ENCODE measurements at regions not wholly inside any gene's neighbourhood (a gene's known extent, or its start where the extent isn't known, plus 50 kb on each side); places are given as distances from the start of the nearest gene placed in this dataset.
"Not testable (repeated sequence)": the region's sequence is repeated elsewhere in the genome, so short reads cannot be mapped to it uniquely, and the experiment has no call there.

DNA sequence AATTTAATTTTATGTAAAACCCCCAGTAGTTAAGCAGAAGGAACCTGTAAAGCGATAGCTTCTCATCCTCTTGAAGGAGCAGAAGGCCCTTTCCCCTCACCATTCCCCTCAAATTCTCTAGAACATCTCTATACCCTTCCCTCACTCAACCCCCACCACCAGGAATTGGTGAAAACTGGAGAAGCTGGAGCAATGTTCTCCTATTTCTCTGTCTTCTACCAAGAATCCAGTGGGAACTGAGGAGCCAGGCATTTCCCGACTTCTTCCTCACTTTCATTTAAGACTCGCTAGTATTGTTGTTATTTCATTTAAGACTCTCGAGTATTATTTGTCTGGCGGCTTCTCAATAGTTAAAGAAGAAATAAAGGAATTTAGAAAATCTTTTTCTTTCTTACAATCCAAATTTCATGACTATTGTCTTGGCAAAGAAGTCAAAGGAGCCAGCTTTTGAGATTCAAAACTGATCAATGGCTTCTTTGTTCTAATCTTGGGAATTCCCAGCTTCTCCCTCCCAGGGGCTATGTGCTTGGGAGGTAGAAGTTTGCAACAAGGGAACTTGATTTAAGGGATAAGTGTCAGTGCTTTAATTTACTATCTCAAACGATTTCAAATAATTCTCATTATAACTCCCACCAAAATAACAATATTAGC lies 253.3 kb upstream of the ADGRL2 start:
- no peak for DNase-seq (ENCODE audit: low read depth, low spot score)

DNA sequence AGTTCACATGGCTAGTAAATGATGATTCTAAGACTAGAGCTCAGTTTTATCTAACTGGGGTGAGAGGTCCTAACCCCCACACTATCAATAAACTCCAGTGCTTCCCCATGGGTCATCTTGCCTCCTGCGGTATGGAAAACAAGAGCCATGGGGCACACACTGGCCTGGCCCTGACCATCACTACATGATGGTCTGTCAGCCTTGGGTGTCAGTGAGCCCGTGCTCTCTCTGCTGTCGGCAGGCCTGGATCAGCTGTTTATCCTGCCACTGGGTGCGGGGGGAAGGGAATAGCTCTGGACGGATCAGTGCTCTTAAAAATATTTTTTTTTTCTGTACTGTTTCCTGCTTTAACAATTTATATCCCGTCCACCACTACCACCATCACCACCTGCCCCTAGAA lies 255.0 kb upstream of the ADGRL2 start:
- no peak for DNase-seq (ENCODE audit: low read depth, low spot score)

DNA sequence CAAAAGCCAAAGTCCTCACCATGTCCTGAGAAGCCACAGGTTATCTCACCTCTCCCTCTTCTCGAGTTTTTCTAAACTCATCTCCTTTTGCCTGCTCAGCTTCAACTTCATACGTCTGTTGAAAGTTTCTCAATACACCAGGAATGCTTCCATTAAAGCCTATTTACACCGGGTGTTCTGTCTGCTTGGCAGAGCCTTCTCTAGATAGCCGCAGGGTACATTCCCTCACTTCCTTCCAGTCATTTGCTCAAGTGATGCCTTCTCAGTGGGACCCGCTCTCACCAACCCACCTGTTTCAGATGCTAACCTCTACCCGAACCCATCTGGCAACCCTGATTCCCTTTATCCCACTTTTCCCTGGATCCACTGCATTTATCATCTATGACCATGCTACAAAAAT lies 257.0 kb upstream of the ADGRL2 start:
- DNase-seq (ENCODE audit: low read depth, low spot score): no peak

DNA sequence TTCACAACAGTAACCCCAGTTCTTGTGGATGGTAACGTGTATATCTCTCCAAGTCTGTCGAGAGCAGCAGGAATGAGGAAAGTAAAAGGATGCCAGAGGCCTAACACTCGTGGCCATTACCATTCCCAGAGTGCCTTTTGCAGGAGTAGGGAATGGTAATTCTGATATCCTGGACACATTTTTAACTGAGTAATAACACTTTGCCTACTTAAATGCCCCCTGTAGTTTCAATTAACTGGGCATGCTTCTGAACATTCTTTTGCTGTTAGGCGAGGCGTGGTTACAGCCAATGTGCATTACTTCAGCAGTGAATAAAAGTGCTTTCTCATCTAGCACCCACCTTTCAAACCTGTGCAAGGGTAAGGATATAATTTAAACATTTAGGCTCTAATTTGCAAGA lies 258.5 kb upstream of the ADGRL2 start:
- no peak for DNase-seq (ENCODE audit: low read depth, low spot score)

DNA sequence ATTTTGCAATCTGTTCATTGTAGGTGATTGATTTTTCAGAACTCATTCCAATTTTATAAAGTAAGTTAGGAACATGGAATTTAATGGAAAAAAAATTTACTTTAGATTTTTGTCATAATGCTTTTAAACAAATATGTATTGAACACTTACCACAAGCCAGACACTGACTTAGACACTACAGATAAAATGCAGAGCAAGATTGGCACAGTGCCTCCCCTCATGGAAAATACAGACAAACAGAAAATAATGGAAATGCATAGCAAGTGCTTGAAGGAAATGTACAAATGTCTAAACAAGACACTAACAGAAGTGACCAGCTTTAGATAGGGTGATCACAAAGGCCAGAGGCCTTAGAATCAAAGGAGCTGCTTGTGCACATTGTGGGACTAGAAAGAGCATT lies 260.5 kb upstream of the ADGRL2 start:
- no peak for DNase-seq (ENCODE audit: low read depth, low spot score)

DNA sequence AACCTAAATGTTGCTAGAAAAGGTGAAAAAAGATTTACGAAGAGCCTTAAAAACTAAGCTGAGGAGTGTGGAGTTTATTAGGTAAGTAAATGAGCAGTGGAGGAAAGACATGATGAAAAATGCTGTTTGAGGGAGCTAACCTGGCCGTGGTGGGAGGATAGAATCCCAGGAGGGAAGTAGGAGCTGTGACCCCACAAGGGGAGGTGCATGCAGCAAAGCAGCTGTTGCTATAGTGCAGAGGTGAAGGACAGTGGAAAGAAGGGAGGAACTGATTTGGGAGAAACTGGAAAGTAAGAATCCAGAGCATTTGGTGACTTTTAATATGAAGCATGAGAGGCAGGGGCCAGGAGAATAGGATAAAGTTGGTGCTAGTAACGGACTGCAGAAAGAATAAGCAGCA lies 271.7 kb upstream of the ADGRL2 start:
- no peak for DNase-seq (ENCODE audit: low read depth, low spot score)

DNA sequence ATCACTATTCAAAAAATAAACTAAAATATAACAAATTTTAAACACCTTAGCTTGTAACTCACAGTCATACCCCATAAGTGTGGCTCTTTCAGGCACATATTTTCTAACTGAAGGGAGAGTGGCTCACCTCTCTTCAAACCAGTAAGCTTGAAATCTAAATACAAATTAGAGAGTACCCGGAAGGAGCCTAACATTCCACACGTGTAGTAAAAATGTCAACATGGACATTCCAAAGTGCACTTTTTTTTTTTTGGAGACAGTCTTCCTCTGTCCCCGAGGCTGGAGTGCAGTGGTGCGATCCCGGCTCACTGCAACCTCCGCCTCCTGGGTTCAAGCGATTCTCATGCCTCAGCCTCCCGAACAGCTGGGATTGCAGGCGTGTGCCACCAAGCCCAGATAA lies 275.6 kb upstream of the ADGRL2 start:
- DNase-seq (ENCODE audit: low read depth, low spot score): no peak

DNA sequence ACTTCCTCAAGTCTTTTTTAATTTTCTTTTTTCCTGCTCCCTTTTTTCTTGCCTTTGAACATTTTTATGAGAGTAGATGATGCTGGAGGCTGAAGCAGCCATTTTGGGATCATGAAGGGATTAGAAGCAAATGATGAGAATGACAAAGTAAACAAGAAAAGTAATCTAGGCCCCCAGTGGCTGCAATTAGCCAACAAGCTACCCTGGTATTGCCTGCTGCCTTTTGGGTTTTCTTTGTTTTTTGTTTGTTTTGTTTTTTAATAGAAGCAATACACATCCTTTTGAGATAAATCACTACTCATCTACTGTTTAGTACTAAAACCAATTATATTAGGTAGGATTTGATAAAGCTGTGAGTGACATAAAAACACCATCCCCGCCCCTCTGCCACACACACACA lies 280.7 kb upstream of the ADGRL2 start:
- DNase-seq (ENCODE audit: low read depth, low spot score): no peak

DNA sequence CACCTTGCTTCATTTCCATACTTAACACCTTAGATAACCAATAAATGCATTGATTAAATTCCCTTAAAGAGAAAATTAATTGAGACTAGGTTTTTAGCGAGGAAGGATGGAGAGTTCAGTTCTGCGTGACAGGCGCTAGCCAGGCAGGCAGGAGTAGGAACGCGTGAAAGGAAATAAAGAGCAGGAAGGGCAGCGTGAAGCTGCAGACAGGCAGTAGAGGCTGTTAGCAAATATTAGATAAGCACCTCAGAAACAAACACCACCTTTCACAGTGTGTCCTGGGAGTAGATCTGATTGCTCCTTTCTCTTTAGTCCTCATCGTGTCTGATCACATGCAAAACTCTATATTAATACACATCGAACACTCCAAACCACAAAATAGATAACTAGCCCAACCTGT lies 282.7 kb upstream of the ADGRL2 start:
- no peak for DNase-seq (ENCODE audit: low read depth, low spot score)

DNA sequence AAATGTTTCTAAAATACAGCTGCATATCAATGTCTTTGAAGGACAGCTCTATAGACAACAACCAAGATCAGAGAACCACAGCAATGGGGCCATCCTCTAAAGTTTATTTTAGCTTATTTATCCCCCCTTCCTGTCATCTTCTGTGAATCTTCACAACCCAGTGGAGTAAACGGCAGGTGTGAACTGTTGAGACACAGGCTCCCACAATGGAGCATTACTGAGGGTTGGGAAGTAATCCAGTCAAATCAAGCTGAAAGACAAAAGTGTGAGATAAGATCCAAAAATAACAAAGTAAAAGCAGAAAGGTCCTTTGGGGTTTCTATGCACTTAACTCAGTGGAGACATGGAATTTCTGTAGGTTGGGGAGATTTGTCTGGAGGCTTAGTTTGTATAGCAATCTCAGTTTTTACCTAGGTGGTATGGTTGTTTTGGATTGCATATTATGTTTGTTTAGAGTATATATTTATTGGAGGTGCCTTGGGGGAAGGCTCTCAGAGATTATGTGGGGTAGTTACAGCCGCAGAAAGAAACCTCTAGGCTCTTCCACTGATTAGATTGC lies 286.9 kb upstream of the ADGRL2 start:
- DNase-seq (ENCODE audit: low read depth, low spot score): no peak

DNA sequence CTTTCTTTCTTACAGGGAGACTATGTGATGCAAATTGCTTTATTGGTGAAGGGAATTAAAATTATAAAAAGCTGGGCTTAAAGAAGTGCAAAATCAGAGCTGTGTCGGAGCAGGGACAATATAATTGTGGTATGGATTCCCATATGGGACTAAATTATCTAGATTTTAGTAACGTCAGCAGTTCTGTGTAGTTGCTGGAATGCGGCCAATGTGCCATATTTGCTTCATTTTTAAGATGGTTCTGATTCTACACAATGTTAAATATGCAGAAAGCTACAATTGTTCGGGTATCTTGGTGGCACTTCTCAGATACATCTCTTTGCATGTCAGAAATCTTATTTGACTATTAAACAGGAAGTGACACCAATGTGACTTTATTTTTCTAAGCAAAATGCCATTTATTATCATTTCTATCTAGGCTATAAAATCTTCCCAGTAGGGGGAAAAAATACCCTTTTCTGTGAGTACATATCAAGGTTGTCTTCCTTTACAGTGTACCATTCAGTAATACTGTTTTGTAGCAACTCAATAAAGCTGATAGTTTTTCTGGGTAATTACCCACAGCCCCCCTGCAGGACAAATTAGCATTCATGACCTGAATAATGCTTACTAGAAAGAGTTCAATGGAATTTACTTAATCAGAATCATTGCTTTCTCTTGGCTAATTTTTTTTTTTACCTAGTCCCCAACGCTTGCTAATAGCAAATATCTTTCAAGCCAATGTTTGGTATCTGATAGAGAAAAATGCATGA lies 288.3 kb upstream of the ADGRL2 start:
- DNase-seq (ENCODE audit: low read depth, low spot score): no peak

DNA sequence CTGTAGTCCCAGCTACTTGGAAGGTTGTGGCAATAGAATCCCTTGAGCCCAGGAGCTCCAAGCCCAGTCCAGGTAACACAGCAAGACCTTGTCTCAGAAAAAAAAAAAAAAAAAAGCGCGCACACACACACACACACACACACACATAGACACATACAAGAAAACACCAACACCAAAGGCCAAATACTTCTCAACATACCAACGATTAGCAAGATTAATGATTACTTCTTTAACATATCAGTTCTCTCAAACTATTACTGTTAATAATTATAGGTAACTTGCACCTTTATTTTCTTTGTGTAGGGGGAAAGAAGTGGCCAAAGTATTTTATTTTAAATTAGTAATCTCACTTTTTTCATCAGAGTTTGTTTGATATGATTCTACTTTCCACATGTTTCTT lies 289.5 kb upstream of the ADGRL2 start:
- no peak for DNase-seq (ENCODE audit: low read depth, low spot score)

DNA sequence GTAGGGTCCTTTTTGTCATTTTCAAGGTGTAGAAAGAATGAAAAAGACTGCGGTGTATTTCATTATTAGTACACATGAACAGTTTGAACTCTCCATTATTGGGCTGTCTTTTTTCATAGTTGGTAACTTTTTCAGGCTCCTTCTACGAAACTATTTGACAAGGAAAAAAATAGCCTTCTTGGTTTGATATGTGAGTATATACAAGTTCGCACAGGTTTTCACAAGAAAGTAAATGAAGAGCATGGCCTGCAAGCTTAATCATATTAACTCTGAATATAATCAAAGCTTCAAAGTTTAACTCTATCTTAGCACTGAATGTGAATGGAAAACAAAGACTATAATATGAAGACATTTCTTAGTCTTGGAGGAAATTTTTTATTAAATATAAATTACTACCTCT lies 290.0 kb upstream of the ADGRL2 start:
- DNase-seq (ENCODE audit: low read depth, low spot score): no peak

DNA sequence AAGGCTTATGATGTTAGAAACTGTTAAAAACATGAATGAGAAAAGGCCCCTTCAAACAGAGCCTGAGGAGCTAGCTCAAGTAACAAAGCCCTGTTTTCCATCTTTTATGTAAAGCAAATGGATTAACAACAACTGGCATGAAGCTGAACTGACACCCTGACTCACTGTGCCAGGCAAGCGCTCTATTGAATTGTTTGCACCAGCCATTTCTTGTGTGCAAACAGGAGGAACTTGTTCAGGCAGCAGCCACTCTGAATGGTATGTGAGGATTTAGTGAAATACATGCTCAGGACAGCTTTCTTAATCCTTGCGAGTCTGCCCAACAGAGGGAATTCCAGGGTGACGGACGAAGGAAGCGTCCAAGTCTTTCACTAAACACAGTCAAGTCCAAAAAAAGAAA lies 291.1 kb upstream of the ADGRL2 start:
- no peak for DNase-seq (ENCODE audit: low read depth, low spot score)

DNA sequence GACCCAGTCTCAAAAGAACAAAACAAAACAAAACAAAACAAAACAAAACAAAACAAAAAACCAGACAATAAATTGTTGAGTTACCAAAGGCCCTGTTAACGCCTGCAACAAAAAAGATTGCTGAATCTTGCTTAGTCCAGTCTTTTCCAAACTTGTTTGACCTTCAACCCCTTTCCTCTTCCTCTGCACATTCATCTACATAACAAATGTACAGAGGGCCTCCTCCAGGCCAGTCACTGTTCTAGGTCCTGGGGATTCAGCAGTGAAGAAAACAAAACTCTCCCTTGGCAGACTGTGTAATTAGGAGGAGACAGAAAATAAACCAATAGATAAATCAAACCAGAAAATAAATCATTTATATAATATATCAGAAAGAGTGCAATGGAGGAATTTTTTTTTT lies 294.0 kb upstream of the ADGRL2 start:
- DNase-seq (ENCODE audit: low read depth, low spot score): no peak

DNA sequence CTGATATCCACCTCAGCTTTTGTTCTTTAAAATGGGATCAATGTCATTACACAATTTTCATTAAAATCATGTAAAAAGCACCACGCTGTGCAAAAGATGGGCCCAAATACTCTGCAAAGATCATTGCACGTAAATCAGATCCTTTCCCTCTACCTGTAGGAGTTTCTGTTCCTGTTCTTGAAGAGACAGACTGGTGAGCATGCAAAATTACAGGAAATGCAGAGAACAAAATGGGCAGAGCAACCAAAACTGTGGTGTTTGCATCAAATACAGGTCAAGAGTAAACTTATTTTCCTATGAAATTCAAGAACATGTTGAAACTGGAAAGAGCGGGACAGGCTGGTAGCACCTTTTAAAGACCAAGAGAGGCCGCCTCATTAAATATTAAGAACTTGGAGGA lies 294.9 kb upstream of the ADGRL2 start:
- DNase-seq (ENCODE audit: low read depth, low spot score): no peak

DNA sequence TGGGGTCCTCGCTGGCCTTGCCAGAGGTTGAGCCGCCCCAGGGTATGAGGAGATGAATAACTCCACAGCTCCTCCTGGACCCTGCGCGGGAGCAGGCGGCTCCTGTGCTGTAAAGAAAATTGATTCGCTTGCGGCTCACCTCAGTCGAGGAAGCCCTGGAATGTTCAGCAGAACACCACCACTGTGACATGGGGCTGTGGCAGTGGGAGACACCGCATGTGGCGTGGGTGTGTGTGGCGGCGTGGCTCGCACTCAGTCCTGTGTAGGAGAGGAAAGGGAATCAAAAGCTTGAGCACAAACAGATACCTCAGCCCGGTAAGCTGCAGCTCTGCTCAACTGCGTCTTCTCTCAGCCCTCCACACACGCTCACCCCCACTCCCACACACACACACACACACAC lies 295.9 kb upstream of the ADGRL2 start:
- not testable (repeated sequence) for DNase-seq (ENCODE audit: low read depth, low spot score)

DNA sequence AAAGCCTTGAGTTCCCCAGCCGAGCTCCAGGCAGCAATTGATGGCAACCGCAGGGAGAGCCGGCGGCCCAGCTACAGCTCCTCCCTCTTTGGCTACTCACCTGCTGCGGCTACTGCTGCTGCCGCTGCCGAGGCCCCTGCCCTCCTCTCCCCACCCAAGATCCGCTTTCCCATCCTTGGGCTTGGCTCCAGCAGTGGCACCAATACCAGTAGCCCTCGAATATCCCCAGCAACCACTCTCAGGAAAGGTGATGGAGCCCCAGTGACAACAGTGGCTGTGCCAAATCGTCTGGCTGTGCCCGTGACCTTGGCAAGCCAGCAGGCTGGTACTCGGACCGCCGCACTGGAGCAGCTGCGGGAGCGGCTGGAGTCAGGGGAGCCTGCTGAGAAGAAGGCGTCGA lies 298.0 kb upstream of the ADGRL2 start:
- DNase-seq (ENCODE audit: low read depth, low spot score): not testable (repeated sequence)

DNA sequence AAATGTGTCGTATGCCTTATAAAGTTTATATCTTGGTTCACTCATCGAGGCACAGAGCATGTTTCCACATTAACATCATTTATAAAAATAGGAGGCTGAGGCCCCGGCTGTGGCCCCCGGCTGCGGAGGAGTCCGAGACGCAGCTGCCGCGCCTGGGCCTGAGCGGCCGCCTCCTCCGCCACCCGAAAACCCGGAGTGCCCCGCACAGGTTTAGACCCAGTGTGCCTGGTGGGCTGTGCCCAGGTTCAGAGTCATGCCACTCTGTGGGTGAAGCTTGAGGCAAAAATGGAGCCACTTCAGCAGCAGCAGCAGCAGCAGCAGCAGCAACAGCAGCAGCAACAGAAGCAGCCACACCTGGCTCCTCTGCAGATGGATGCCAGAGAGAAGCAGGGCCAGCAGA lies 299.2 kb upstream of the ADGRL2 start:
- not testable (repeated sequence) for DNase-seq (ENCODE audit: low read depth, low spot score)

DNA sequence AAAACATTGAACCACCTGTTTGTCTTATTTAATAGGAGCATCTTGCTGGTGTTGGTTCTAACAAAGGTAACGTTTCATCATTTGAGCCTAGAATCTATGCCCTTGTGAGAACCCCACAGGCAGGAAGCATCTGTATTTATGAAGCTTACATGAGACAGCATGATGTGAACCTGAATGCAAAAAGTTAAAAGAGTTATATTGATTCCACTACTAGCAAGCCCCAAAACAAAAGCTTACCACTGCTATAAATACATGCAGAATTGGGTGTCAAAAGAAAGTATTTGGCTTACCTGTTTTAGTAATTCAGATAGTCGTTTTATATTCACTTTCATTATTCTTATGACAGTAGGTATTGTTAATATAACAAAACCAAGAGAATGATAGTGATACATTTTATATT lies 301.2 kb upstream of the ADGRL2 start:
- DNase-seq (ENCODE audit: low read depth, low spot score): no peak

DNA sequence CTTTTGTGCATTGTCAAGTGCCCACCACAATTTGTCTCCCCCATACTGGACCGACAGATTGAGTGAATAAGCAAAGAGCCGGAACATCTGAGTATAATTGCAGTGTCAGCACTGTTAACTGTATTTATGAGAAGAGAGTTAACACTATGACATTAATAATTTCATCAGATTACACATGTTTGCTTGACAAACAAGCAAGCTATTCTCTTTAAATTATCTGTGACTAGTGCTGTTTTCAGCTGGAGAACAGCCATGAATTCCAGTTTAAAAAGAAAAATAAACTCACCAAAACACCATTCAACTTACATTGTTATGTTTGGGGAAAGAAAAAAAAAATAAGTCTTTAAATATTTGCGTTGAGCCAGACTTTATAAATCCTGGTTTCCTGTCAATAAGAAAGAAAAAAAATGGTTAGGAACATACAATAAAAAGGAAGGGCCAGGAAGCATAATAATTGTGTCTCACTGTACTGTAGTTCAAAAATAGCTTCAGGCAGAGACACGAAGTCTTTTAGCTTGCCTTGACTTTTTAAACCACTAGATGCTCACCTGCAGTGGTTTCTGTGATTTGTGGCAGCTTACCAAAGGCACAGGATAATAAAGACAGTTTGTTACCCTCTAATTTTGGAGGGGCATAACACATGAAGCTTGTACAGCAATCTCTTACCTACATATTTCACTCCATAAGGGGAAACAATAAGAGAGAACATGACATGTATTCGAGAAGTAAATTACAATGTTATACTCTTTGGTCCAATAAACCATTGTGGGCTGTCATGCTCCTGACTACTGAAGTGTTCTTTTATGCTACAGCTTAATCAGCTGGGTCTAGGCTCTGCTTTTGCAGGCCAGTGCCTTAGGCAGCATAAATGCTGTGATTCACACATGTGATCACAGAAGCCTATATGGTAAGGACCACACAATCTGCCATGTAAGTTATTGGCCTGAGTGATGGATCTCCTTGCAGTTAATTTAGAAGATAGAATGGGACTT lies 302.0 kb upstream of the ADGRL2 start:
- no peak for DNase-seq (ENCODE audit: low read depth, low spot score)

DNA sequence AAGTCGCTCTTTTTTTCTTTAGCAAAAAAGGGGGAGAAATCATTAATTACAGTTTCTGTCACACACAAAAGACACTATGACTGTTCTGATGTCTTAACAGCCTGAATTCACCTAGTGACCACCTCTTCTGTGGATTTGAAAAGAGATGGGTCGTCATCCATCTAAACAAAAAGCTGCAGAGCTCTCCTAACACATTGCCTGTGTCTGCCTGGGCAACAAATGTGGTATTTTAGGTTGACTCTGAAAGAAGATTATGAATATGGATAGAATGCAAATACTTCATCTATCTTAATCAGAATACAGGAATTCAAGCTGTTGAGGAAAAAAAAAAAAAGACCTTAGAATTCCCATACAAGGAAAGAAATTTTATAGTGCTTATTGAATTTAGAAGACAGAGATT lies 304.4 kb upstream of the ADGRL2 start:
- no peak for DNase-seq (ENCODE audit: low read depth, low spot score)

All from brain pericyte (primary cell).